ENCODE measurements at regions not wholly inside any gene's neighbourhood (a gene's known extent, or its start where the extent isn't known, plus 50 kb on each side); places are given as distances from the start of the nearest gene placed in this dataset.

DNA sequence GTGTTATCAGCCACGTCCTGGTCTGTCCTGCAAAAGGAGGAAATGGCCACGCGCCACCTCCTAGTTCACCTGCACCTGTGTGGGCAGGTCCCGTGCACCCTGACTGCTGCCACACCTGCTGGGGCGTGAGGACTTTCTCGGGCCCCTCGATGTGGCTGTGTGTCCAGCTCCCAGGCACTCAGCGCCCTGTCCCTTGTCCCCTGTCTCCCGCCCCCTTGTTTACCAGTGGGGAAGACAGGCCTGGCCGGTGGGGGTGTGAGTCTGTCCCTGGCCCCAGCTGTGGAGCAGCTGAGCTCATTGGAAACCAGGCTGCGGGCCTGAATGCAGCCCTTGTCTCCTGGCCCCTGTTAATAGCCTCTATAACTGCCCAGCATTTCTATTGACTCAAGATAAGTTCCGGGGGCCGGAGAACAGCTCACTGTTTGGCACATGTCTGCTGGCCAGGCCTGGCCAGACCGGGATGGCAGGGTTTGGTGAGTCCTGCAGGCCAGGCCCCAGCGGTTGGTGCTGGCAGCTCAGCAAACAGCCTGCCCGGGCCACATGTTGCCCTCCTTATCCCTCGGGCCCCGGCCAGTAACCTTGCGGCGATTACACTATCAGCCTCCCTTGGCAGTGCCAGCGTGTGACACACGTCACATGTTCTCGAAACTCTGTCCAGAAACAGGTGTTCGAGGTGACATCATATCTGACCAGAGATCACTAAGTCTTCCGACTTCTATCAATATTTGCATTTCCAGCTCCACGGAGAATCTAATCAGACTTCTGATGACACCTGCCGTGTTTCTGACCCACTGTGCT is 52.1 kb downstream of the FOXL3 start:
- Histone ChIP-seq H3K9me3 (ENCODE audit: control insufficient read depth, insufficient read depth, low read depth, low read length) (no peaks in the 10 kb centered on the region), H3K36me3 (ENCODE audit: control insufficient read depth in 2 of 2, insufficient read depth in 1 of 2, low read length in 2 of 2) (no peaks in the 10 kb centered on the region), H3K4me3 (ENCODE audit: low read depth, low read length) (no peak overlapping the region), H3K27ac (ENCODE audit: extremely low read depth, low read depth, low read length) (no peak overlapping the region), H3K4me1 (ENCODE audit: control insufficient read depth, insufficient read depth, low read length) (no peaks in the 10 kb centered on the region)
- ChIA-PET CTCF (interaction anchor here (0.8 kb wide), 1 partner anchor 9 kb away, joined by 6 read pairs; no protein-coding TSS in a partner anchor), POLR2A (no interaction called here)
- TF ChIP-seq, protein P1, sequence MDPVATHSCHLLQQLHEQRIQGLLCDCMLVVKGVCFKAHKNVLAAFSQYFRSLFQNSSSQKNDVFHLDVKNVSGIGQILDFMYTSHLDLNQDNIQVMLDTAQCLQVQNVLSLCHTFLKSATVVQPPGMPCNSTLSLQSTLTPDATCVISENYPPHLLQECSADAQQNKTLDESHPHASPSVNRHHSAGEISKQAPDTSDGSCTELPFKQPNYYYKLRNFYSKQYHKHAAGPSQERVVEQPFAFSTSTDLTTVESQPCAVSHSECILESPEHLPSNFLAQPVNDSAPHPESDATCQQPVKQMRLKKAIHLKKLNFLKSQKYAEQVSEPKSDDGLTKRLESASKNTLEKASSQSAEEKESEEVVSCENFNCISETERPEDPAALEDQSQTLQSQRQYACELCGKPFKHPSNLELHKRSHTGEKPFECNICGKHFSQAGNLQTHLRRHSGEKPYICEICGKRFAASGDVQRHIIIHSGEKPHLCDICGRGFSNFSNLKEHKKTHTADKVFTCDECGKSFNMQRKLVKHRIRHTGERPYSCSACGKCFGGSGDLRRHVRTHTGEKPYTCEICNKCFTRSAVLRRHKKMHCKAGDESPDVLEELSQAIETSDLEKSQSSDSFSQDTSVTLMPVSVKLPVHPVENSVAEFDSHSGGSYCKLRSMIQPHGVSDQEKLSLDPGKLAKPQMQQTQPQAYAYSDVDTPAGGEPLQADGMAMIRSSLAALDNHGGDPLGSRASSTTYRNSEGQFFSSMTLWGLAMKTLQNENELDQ (tag by site-specific recombination; IDR thresholded peaks at IDR 0.05; ENCODE audit: low read depth): no peak
- peak; percentile 9; the same call in 1 of the 2 replicates for TF ChIP-seq ATF2 (tag by site-specific recombination; IDR thresholded peaks at IDR 0.05; ENCODE audit: low read depth)
- no peak for TF ChIP-seq GLI4 (tag by site-specific recombination; IDR thresholded peaks at IDR 0.05)
- no peak for TF ChIP-seq EGR2 (tag by site-specific recombination; IDR thresholded peaks at IDR 0.05; ENCODE audit: low read depth)
- no peak for TF ChIP-seq MZF1 (tag by site-specific recombination; IDR thresholded peaks at IDR 0.05; ENCODE audit: borderline replicate concordance)
- TF ChIP-seq ZFP37 (tag by site-specific recombination; IDR thresholded peaks at IDR 0.05): peak; percentile 98

DNA sequence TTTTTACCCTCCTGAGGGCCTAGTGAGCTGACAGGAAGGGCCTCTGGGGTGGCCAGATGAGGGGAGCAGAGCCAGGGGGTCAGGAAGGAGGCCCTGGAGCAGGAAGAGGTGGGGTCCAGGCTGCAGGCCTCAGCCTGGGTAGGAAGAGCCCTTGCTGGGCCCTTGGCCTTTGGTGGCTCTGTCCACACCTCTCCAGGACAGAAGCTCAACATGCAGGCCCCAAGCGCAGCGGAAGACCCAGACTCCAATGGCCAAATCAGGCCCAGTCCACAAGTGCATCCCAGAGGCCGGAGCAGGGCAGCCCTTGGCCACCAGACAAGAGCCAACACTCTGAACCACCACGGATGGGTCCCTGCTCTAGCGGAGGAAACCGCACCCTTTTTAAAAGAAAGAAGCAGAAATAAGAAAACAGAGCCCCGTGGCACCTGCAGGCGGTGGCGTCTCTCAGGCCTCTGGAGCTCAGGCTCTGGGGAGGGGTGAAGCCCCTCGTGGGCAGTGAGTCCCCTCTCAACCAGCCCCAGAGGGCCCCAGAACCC is 52.8 kb downstream of the FOXL3 start:
- H3K36me3 ChIP-seq (ENCODE audit: control insufficient read depth in 2 of 2, insufficient read depth in 1 of 2, low read length in 2 of 2): no peaks in the 10 kb centered on the region
- POLR2A ChIA-PET: no interaction called here
- no peaks in the 10 kb centered on the region for H3K9me3 ChIP-seq (ENCODE audit: control insufficient read depth, insufficient read depth, low read depth, low read length)
- no peak overlapping the region for H3K27ac ChIP-seq (ENCODE audit: extremely low read depth, low read depth, low read length)
- no peaks in the 10 kb centered on the region for H3K4me1 ChIP-seq (ENCODE audit: control insufficient read depth, insufficient read depth, low read length)
- CTCF ChIA-PET: interaction anchor here (0.6 kb wide), 1 partner anchor 220 kb away, joined by 3 read pairs; no protein-coding TSS in a partner anchor
- TF ChIP-seq ZNF132 (tag by site-specific recombination; IDR thresholded peaks at IDR 0.05; ENCODE audit: borderline replicate concordance) (no peak), CTCF (tag by site-specific recombination; IDR thresholded peaks at IDR 0.05) (no peak), ZBTB20 (tag by site-specific recombination; IDR thresholded peaks at IDR 0.05) (no peak), GLIS2 (tag by site-specific recombination; IDR thresholded peaks at IDR 0.05) (no peak), ZNF366 (tag by site-specific recombination; conservative IDR thresholded peaks at IDR 0.05) (no peak), ZNF202 (tag by site-specific recombination; IDR thresholded peaks at IDR 0.05; ENCODE audit: borderline replicate concordance) (no peak), SP3 (tag by site-specific recombination; IDR thresholded peaks at IDR 0.05) (no peak), ZNF112 (tag by site-specific recombination; IDR thresholded peaks at IDR 0.05) (no peak), ZNF571 (tag by site-specific recombination; IDR thresholded peaks at IDR 0.05) (no peak), ZNF2 (tag by site-specific recombination; IDR thresholded peaks at IDR 0.05) (no peak), ZNF391 (tag by site-specific recombination; IDR thresholded peaks at IDR 0.05; ENCODE audit: borderline replicate concordance, low read depth) (no peak), ZNF302 (tag by site-specific recombination; IDR thresholded peaks at IDR 0.05; ENCODE audit: low read depth) (no peak), ZNF600 (tag by site-specific recombination; IDR thresholded peaks at IDR 0.05) (no peak), ZNF610 (tag by site-specific recombination; IDR thresholded peaks at IDR 0.05; ENCODE audit: borderline replicate concordance) (no peak), ZXDB (tag by site-specific recombination; IDR thresholded peaks at IDR 0.05) (no peak)
- H3K4me3 ChIP-seq (ENCODE audit: low read depth, low read length): no peak overlapping the region

All from HEK293 (cell line).